ENCODE measurements at regions not wholly inside any gene's neighbourhood (a gene's known extent, or its start where the extent isn't known, plus 50 kb on each side); places are given as distances from the start of the nearest gene placed in this dataset.
"Not testable (repeated sequence)": the region's sequence is repeated elsewhere in the genome, so short reads cannot be mapped to it uniquely, and the experiment has no call there.

GRCh38 chr3:20422391-20422790 lies 236.4 kb upstream of the SGO1 start:
- DNase-seq (ENCODE audit: low read depth in 4 of 4, low spot score in 1 of 4) = no peak

DNA sequence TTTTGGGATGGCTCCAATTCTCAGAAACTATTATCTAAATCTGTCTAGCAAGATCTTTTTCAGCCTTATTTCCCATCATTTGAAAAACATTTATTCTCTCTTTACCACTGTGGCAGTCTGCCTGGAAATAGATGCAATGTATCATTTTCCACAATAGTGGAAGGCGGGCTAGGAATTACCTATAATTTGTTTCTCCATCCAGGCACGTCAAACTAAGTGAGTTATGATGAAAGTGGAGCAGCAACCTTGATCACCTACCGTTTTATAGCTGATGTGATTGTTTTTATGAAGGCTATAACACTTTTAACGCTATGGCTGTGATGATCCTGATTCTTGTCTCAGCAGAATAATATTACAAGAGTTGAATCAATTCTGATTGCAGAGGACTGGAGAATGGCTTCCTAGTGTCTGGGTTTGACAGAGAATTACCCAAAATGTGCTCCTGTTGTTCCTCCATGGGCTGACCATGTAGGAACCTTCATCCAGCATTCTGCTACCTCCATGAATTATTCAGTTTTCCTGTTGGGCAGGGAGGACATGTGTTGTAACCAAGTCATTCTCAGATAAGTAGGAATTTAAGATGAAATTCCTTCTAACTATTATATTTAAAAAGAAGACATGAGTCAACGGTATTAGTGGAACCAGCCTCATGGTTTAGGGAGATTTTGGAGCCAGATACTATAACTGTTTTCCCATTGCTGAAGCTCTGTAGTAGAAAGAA lies 231.5 kb upstream of the SGO1 start:
- no peak for DNase-seq (ENCODE audit: low read depth in 4 of 4, low spot score in 1 of 4)

DNA sequence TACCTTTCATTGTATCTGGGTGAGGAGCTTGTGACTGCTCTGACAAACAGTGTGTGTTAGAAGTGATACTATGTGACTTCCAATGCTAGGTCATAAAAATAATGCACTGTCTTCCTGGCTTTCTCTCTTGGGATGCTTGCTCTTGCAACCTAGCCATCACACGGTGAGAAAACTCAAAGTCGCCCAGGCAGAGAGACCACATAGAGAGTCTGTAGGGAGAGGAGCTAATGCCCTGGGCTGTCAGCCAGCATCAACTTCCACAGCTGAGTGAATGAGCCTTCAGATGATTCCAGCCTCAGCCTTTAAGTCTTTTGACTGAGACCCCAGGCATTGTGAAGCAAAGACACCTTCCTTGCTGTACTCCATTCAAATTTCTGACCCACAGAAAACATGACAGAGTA lies 220.6 kb upstream of the SGO1 start:
- no peak for DNase-seq (ENCODE audit: low read depth in 4 of 4, low spot score in 1 of 4)

- no peak for DNase-seq (ENCODE audit: low read depth in 4 of 4, low spot score in 1 of 4)
These were observed 219.7 kb upstream of the SGO1 start for GRCh38 chr3:20405744-20406143.

- DNase-seq (ENCODE audit: low read depth in 4 of 4, low spot score in 1 of 4) = no peak
These were observed 219.2 kb upstream of the SGO1 start for GRCh38 chr3:20405231-20405630.

GRCh38 chr3:20404741-20405100 lies 218.7 kb upstream of the SGO1 start:
- no peak for DNase-seq (ENCODE audit: low read depth in 4 of 4, low spot score in 1 of 4)

DNA sequence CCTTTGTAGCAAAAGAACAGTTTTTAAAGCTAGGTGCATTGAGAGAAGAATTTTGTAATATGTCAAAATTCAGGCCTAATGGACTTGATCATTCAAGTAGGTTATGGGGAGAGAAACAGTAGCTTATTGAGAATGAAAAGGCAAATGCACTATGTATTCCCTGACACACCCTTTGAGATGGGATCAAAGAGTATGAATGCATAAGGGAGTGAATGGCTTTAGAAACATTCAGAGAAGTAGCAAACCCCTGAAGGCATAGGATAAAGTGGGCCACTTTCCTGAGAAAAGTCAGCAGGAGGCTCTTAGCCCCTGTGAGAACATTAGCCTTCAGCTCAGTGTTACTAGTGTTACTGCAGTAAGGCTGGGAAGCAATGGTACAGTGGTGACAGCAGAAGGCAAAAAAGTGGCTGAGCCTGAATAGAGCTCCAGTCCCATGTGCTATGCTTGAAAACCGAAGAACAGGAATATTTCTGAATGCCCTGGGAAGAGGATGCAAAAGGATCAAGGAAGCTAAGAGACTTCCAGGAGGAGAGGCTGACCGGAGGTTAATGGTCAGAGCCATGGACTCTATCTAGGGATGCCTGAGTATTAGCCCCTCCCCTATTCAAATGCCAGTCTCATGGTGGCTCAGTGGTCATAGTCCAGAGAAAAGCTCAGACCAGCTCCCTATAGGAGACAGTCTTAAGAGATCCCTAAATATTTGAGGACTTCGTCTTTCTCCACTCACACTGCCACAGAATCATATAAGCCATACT lies 218.2 kb upstream of the SGO1 start:
- no peak for DNase-seq (ENCODE audit: low read depth in 4 of 4, low spot score in 1 of 4)

GRCh38 chr3:20401253-20401652 lies 215.2 kb upstream of the SGO1 start:
- DNase-seq (ENCODE audit: low read depth in 4 of 4, low spot score in 1 of 4) = no peak

DNA sequence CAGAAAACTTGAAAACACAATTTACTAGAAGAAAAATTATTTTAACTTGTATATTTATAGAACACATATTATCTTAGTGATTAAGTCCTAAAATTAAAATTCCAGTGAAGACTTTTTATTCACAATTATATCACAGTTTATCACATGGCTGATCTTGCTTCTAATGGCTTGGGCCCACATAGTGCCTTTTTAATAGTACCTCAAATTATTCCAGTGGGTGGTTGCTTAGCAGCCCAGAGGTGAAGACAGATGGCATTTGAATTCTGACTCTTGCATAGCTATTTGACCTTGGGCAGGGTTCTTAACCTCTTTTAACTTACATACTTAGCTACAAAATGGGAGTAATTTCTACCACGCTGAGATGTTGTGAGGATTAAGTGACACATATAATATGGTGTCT lies 214.7 kb upstream of the SGO1 start:
- DNase-seq (ENCODE audit: low read depth in 4 of 4, low spot score in 1 of 4) = no peak

DNA sequence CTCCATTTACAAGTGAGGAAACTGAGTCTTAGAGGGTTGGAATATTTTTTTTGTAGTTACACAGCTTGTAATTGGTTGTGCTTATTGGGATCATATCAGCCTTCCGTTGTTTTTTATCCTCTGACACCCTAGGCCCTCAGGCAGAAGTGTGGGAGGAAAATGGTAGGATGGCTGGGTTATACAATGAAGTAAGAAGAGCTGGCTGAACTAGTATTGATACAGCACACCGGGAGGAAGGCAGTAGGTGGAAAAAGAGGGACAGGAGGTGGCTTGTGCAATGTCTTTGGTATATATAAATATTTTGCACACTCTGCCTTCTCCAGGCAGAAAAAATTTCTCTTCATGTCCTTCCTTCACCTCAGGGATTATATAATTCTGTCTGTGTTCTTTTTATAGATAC lies 214.3 kb upstream of the SGO1 start:
- DNase-seq (ENCODE audit: low read depth in 4 of 4, low spot score in 1 of 4) = no peak

DNA sequence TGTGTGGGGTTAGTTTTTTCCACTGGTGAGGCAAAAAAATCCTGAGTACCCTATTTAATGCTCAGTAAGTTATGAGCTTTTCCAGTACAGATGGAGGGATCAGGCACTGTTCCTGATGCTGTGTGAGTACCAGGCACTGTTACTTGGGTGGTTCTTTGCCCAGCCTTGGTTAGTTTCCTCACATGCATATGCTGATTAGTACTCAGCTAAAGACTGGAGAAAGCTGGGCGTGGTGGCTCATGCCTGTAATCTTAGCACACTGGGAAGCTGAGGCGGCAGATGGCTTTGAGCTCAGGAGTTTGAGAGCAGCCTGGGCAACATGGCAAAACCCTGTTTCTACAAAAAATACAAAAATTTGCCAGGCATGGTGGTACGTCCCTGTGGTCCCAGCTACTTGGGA lies 210.3 kb upstream of the SGO1 start:
- DNase-seq (ENCODE audit: low read depth in 4 of 4, low spot score in 1 of 4) = no peak

DNA sequence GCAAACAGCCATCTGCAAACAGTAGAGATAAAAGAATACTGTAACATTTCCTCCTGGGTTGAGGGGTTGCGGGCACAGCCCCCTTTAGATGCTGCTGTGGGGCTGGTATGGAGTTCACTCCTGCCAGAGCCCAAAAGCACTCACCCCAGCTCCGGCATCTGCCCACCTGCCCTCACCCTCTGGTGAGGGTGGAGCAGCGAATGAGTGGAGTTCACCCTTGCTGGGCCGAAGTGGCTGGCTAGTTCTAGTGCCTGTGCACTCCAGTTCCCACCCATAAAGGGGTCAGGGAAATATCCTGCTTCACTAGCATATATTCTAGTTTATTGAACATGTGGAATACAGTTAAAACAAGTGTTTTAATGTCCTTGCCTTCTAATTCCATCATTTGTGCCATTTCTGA lies 209.7 kb upstream of the SGO1 start:
- DNase-seq (ENCODE audit: low read depth in 4 of 4, low spot score in 1 of 4) = no peak

- no peak for DNase-seq (ENCODE audit: low read depth in 4 of 4, low spot score in 1 of 4)
These were observed 208.2 kb upstream of the SGO1 start for GRCh38 chr3:20394243-20394642.

DNA sequence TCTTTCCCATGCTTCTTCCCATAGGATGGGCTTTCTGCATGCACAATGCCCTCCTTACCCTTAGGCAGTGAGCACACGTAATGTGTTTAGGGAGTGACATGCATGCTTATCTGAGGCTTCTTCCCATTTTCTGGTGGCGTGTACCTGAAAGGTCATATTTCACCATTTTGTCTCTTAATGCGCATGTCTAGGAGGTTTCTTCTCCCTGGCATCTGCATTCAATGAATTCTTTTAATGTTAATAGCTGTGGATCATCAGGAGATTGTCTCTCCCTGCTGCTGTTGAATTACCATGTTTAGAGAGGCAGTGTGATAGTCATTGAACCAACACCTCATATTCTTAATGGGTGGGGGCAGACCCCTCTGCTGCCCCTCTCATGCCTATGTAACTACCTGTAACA lies 205.6 kb upstream of the SGO1 start:
- no peak for DNase-seq (ENCODE audit: low read depth in 4 of 4, low spot score in 1 of 4)

GRCh38 chr3:20388971-20389370 lies 203.0 kb upstream of the SGO1 start:
- no peak for DNase-seq (ENCODE audit: low read depth in 4 of 4, low spot score in 1 of 4)

DNA sequence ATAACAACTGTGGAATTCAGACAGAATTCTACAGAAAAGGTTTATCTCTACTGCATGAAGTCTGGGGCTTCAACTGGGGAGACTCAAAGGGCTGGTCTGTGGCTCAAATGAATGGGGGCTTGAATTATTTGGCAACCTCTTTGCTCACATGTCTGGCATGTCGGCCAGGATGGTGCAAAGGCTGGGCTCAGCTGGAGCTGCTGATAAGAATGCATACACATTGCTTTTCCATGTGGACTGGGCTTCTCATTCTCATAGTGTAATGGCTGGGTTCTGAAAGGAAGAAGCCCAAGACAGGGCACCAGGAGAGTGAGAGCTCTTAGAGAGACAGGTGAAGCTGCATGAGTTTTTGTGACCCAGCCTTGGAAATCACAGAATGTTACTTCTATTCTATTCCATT lies 194.3 kb upstream of the SGO1 start:
- DNase-seq (ENCODE audit: low read depth in 4 of 4, low spot score in 1 of 4) = no peak

GRCh38 chr3:20378315-20378714 lies 192.3 kb upstream of the SGO1 start:
- DNase-seq (ENCODE audit: low read depth in 4 of 4, low spot score in 1 of 4) = no peak

DNA sequence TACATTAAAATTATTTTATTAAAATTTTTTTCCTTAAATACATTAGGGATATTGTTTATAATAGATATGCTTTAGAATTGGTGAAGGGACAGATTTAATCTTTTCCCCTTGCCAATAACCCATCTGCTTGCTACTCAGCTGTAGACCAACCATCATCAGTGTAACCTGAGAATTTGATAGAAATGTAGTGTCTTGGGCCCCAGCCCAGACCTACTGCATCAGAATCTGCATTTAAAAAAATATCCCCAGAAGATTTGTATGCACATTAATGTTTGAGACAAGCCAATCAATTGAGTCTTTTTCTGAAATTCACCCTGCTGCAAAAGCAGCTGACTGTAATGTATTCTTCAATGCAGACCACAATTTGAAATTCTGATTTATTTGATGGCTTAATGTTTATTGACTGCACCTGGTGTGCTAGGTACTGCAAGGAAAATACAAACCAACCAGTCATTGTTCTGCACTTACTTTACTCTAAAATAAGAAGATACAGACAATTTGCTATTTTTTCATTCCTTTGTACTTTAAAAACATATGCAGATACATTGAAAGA lies 190.7 kb upstream of the SGO1 start:
- no peak for DNase-seq (ENCODE audit: low read depth in 4 of 4, low spot score in 1 of 4)

- DNase-seq (ENCODE audit: low read depth in 4 of 4, low spot score in 1 of 4) = no peak
These were observed 189.3 kb upstream of the SGO1 start for GRCh38 chr3:20375302-20375701.

DNA sequence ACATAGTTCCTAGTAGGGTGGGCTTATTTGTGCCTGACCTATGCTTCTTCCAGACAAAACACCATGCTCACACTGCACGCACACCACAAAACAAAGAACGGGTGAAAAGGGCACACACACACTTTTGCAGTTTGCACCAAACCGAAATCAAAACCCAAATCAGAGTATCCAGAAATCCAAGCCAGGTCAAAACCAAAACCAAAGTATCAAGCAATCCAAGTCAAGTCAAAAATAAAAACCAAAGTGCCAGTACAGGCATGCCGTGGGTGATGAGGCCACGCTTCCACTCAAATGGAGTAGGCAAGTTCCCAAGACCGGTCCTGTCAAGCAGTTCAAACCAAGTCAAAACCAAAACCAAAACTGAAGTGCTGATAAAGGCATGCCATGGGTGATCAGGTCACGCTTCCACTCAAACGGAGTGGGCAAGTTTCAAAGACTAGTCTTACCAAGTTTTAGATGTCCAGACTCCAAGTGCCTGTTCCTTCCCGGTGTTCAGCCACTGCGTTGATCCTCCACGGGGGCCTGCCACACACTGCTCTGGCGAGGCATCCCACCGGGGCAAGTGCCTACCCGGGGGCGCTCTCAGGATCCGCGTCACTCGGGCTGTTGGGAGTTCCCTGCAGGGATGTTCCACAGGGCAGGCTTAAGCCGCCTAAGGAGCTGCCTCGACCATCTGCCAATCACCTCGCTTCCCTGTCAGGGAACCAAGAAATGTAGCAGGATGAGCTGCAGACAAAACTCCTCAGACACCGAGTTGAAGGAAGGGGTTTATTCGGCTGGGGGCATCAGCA lies 184.5 kb upstream of the SGO1 start:
- not testable (repeated sequence) for DNase-seq (ENCODE audit: low read depth in 4 of 4, low spot score in 1 of 4)

DNA sequence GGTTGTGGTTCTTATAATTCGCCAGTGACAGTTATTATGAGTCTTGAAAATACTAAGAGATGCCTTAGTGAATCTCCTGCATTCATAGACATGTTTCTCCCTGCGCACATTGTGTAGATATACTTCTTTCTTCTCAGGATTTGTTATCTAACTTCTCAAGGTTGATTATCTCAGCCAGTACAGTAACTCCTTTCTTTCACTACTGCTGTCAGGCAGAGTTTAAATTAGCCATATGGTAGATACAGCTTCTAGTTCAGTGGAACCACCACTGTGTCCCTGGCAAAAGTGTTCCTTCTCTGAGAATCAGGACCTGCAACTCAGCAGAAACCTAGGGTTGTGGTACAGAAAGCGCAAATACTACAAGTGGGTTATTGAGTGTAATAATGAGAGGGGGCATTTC lies 175.0 kb upstream of the SGO1 start:
- DNase-seq (ENCODE audit: low read depth in 4 of 4, low spot score in 1 of 4) = no peak

DNA sequence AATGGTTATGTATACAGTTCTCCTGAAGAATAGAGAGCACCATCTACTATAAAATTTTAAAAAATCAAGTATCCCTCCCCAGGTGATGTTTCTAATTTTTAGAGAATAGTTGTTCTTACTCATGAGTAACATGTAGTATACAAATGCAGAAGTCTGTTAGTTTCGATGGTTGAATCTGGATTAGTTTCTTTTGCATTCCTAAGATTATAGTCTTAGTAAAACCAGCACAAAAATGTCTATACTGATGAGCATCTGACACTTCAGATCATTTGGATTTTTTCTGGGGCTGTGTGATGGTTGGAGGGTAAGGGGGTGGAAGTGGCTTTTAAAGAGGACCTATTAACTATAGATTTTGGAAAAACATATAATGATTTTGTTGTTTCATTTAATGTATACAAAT lies 167.3 kb upstream of the SGO1 start:
- DNase-seq (ENCODE audit: low read depth in 4 of 4, low spot score in 1 of 4) = no peak

All from stimulated activated CD4-positive, alpha-beta T cell treated with anti-CD3 and anti-CD28 coated beads, Interleukin-1b, Interleukin-23, amount 100 ng/mL, for 24 hours (primary cell).